Trophoblast cell (in vitro differentiated cells and primary cell): ENCODE measurements at regions not wholly inside any gene's neighbourhood (a gene's known extent, or its start where the extent isn't known, plus 50 kb on each side); places are given as distances from the start of the nearest gene placed in this dataset.

ENCODE experiments used
- DNase-seq, 2 donors: peaks; one replicate each; pipeline ENCODE4 v3.0.0-alpha.2; 2016
- H2AFZ ChIP-seq: 2 replicates; pipeline ENCODE4 v1.6.1; 2013; ENCODE audit warnings: low read length, moderate library complexity, mild to moderate bottlenecking; ENCODE audit not compliant: insufficient read depth, poor library complexity
- H2AK5ac ChIP-seq: 2 replicates; pipeline ENCODE4 v1.6.1; 2013; ENCODE audit warnings: mild to moderate bottlenecking, low read length
- H2BK120ac ChIP-seq: 2 replicates; pipeline ENCODE4 v1.6.1; 2013; ENCODE audit warnings: low read length, mild to moderate bottlenecking, moderate library complexity; ENCODE audit not compliant: insufficient read depth, poor library complexity
- H2BK12ac ChIP-seq: 2 replicates; pipeline ENCODE4 v1.6.1; 2013; ENCODE audit warnings: mild to moderate bottlenecking, low read length, moderate library complexity
- H2BK5ac ChIP-seq: 2 replicates; pipeline ENCODE4 v1.6.1; 2013; ENCODE audit warnings: low read length, low read depth, moderate library complexity, mild to moderate bottlenecking; ENCODE audit not compliant: poor library complexity
- H3K14ac ChIP-seq: 2 replicates; pipeline ENCODE4 v1.6.1; 2013; ENCODE audit warnings: mild to moderate bottlenecking, low read length
- H3K18ac ChIP-seq: 2 replicates; pipeline ENCODE4 v1.6.1; 2013; ENCODE audit warnings: mild to moderate bottlenecking, low read length
- H3K23ac ChIP-seq: 2 replicates; pipeline ENCODE4 v1.6.1; 2013; ENCODE audit warnings: low read length
- H3K27ac ChIP-seq: 2 replicates; pipeline ENCODE4 v1.5.1; 2013; ENCODE audit warnings: low read depth, mild to moderate bottlenecking, inconsistent platforms, low read length, moderate library complexity
- H3K27me3 ChIP-seq: 2 replicates; pipeline ENCODE4 v1.6.1; 2013; ENCODE audit warnings: inconsistent platforms, mild to moderate bottlenecking, low read length, moderate library complexity; ENCODE audit not compliant: insufficient read depth
- H3K36me3 ChIP-seq, 2 experiments: 1 replicate in 1 of 2; 2 replicates in 1 of 2; pipeline ENCODE4 v1.6.1; 2013; ENCODE audit warnings: low read length in 2 of 2, mild to moderate bottlenecking in 2 of 2, moderate library complexity in 1 of 2; ENCODE audit not compliant: insufficient read depth in 2 of 2, control insufficient read depth in 1 of 2
- H3K4ac ChIP-seq: 2 replicates; pipeline ENCODE4 v1.6.1; 2013; ENCODE audit warnings: low read depth, mild to moderate bottlenecking, low read length, moderate library complexity
- H3K4me1 ChIP-seq, 2 experiments: 1 replicate in 1 of 2; 2 replicates in 1 of 2; pipeline ENCODE4 v1.6.1; 2013; ENCODE audit warnings: low read length in 2 of 2, mild to moderate bottlenecking in 2 of 2, moderate library complexity in 1 of 2; ENCODE audit not compliant: insufficient read depth in 2 of 2, control insufficient read depth in 1 of 2
- H3K4me2 ChIP-seq: 2 replicates; pipeline ENCODE4 v1.6.1; 2013; ENCODE audit warnings: inconsistent platforms, mild to moderate bottlenecking, low read length, moderate library complexity
- H3K4me3 ChIP-seq: 2 replicates; pipeline ENCODE4 v1.5.1; 2013; ENCODE audit warnings: mild to moderate bottlenecking, low read depth, low read length, inconsistent platforms
- H3K79me1 ChIP-seq: one replicate; pipeline ENCODE4 v1.6.1; 2013; ENCODE audit warnings: low read length
- H3K79me2 ChIP-seq: 2 replicates; pipeline ENCODE4 v1.6.1; 2013; ENCODE audit warnings: low read length, mild to moderate bottlenecking; ENCODE audit not compliant: control insufficient read depth, insufficient read depth, poor library complexity
- H3K9ac ChIP-seq: 2 replicates; pipeline ENCODE4 v1.6.1; 2013; ENCODE audit warnings: mild to moderate bottlenecking, low read length
- H3K9me3 ChIP-seq: 2 replicates; pipeline ENCODE4 v1.6.1; 2013; ENCODE audit warnings: low read depth, mild to moderate bottlenecking, control low read depth, inconsistent platforms, low read length; ENCODE audit not compliant: insufficient read depth
- H4K12ac ChIP-seq: 2 replicates; pipeline ENCODE4 v1.6.1; 2013; ENCODE audit warnings: low read depth, mild to moderate bottlenecking, low read length, moderate library complexity
- H4K8ac ChIP-seq: 2 replicates; pipeline ENCODE4 v1.6.1; 2013; ENCODE audit warnings: low read depth, mild to moderate bottlenecking, low read length, moderate library complexity
- H4K91ac ChIP-seq: one replicate; pipeline ENCODE4 v1.6.1; 2013; ENCODE audit warnings: low read depth, mild to moderate bottlenecking, low read length, moderate library complexity
- WGBS: extraction: QIAGEN DNeasy Blood & Tissue Kit; methylation state at CpG from one replicate; pipeline ENCODE4 v1.1.7; 2013; ENCODE audit warnings: missing lambda C conversion rate; ENCODE audit not compliant: insufficient read length, insufficient coverage; ENCODE audit errors: extremely low coverage; 5-methylcytosine and 5-hydroxymethylcytosine counted together

DNA sequence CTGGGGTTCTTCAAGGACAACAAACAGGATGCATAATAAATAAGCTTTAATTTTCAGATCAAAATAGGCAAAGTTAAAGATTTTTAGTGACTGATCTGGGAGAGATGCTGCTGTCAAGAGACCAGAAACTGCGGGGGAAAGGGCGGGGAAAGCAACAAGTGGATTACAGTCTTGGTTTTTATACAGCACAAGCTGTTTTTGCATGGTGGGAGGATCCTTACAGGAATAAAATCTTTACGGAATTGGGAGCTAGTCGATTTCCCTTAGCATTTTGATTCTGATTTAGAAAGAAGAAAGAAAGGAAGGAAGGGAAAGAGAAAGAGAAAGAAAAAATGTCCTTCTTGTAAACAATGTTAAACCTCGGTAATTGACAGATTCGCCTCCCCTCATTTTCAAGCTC is 242.3 kb upstream of the SP8 start:
- DNase-seq = no peak
- H4K91ac ChIP-seq = no peak overlapping the region
- no CpG with 5 or more reads among the region's 6 CpGs for WGBS

DNA sequence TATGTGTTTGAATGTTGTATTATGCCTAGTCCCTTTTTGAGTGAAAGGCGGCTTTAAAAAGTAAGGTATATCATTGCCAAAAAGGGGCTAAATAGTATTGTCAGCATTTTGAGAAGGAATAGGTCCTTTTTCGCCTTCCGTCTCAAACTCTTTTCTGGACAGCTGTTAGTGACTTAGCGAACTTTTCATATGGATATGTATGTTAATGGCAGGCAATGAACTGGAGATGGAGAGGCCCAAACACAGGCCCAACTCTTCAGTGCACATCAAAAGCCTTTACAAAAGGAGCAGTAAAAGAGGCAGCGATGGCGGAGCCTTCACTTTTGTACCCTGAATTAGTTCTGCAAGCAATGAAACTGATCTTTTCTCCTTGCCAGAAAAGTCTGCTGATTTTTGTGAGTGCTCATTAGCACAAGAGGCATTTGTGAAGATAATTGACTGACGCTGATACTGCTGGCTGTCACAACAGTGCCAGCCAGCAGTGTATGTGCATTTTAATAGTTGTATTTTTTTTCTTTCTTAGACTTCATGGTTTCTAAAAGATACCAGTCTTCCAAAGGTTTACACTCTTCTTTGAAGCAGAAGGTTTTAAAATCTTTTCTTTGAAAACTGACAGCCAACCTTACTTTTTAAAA is 243.7 kb upstream of the SP8 start:
- no peak overlapping the region for H3K14ac ChIP-seq
- no peaks in the 10 kb centered on the region for H3K79me2 ChIP-seq
- H3K4me1 ChIP-seq = no peaks in the 10 kb centered on the region
- H2BK120ac ChIP-seq = no peak overlapping the region
- no peak overlapping the region for H3K23ac ChIP-seq
- no peaks in the 10 kb centered on the region for H3K36me3 ChIP-seq
- H3K4ac ChIP-seq = no peak overlapping the region
- no peak overlapping the region for H2AK5ac ChIP-seq
- H2BK5ac ChIP-seq = no peak overlapping the region
- no peak overlapping the region for H3K18ac ChIP-seq
- no peaks in the 10 kb centered on the region for H3K27me3 ChIP-seq
- no peak overlapping the region for H4K8ac ChIP-seq
- no peak overlapping the region for H4K12ac ChIP-seq
- no peak overlapping the region for H3K9ac ChIP-seq
- H3K9me3 ChIP-seq = no peaks in the 10 kb centered on the region
- no peak overlapping the region for H4K91ac ChIP-seq
- WGBS = no CpG with 5 or more reads among the region's 7 CpGs
- H3K4me2 ChIP-seq = no peak overlapping the region
- no peak overlapping the region for H2AFZ ChIP-seq
- no peaks in the 10 kb centered on the region for H3K79me1 ChIP-seq
- no peak overlapping the region for H3K4me3 ChIP-seq
- DNase-seq = no peak
- no peak overlapping the region for H2BK12ac ChIP-seq
- H3K27ac ChIP-seq = no peak overlapping the region

More for the DNA sequence above, 242.3 kb upstream of the SP8 start:
- Histone ChIP-seq H3K36me3 (no peaks in the 10 kb centered on the region), H3K9ac (no peak overlapping the region), H3K4me3 (no peak overlapping the region), H2AK5ac (no peak overlapping the region), H3K79me1 (no peaks in the 10 kb centered on the region), H3K14ac (no peak overlapping the region), H4K8ac (no peak overlapping the region), H3K4me2 (no peak overlapping the region), H3K4ac (no peak overlapping the region), H3K23ac (no peak overlapping the region), H2AFZ (no peak overlapping the region), H3K79me2 (no peaks in the 10 kb centered on the region), H4K12ac (no peak overlapping the region), H3K27me3 (no peaks in the 10 kb centered on the region), H3K9me3 (no peaks in the 10 kb centered on the region), H2BK12ac (no peak overlapping the region), H3K4me1 (no peaks in the 10 kb centered on the region), H2BK120ac (no peak overlapping the region), H2BK5ac (no peak overlapping the region), H3K27ac (no peak overlapping the region), H3K18ac (no peak overlapping the region)

DNA sequence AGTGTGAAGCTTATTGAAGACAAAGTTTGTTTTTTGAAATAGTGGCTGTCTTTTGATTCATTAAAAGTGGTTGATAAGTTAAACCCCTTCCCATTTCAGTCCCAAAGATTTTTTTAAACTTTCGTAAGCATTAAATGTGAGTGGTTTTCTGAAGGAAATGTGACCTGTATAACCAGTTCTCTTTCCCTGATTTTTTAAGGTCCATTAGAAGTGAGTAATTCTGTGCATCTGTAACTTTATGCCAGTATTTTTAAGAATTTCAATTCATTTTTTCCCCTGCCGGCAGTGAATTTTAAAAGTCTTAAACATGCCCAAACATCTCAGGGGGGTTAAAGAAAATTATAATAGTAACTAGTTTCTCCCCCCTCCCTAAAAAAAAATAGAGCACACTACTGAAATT is 254.6 kb upstream of the SP8 start:
- WGBS = no CpG with 5 or more reads among the region's 2 CpGs
- H4K12ac ChIP-seq = no peak overlapping the region

DNA sequence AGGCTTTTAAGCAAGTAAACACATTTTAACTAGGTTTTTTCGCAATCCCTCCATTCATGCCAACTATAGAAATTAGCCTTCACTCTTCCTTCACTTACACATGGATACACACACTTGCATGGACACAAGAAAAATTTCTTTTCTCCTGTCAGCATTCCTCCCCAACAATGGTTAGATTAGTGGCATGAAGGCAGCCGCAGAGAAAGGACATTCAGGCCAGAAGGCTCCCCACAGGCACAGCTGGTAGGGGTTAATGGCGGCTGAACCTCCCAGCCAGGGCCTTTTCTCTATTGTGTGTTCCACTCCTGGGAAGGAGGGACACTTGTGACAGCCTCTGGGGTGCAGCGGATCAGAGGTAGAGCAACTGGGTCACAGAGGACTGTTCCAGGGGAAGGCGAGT is 255.0 kb upstream of the SP8 start:
- H4K91ac ChIP-seq = no peak overlapping the region
- H3K18ac ChIP-seq = no peak overlapping the region
- no peak overlapping the region for H2AFZ ChIP-seq
- no peak overlapping the region for H3K14ac ChIP-seq
- no peak overlapping the region for H2AK5ac ChIP-seq
- no peaks in the 10 kb centered on the region for H3K79me1 ChIP-seq
- no peak overlapping the region for H2BK5ac ChIP-seq
- H3K36me3 ChIP-seq = no peaks in the 10 kb centered on the region
- no peaks in the 10 kb centered on the region for H3K9me3 ChIP-seq
- no CpG with 5 or more reads among the region's 5 CpGs for WGBS
- no peak overlapping the region for H3K4ac ChIP-seq
- H2BK12ac ChIP-seq = no peak overlapping the region
- H3K27me3 ChIP-seq = no peaks in the 10 kb centered on the region
- H4K8ac ChIP-seq = peak overlapping the region; percentile 28
- H3K4me3 ChIP-seq = no peak overlapping the region
- no peak overlapping the region for H3K27ac ChIP-seq
- no peak for DNase-seq
- H4K12ac ChIP-seq = no peak overlapping the region
- H3K9ac ChIP-seq = no peak overlapping the region
- no peak overlapping the region for H3K4me2 ChIP-seq
- H3K79me2 ChIP-seq = no peaks in the 10 kb centered on the region
- H3K4me1 ChIP-seq = no peaks in the 10 kb centered on the region
- no peak overlapping the region for H3K23ac ChIP-seq
- no peak overlapping the region for H2BK120ac ChIP-seq

More for the DNA sequence above, 254.6 kb upstream of the SP8 start:
- H3K9me3 ChIP-seq = no peaks in the 10 kb centered on the region
- H2AK5ac ChIP-seq = no peak overlapping the region
- no peak overlapping the region for H3K23ac ChIP-seq
- no peak overlapping the region for H4K91ac ChIP-seq
- H2AFZ ChIP-seq = no peak overlapping the region
- no peaks in the 10 kb centered on the region for H3K36me3 ChIP-seq
- H3K9ac ChIP-seq = no peak overlapping the region
- no peak overlapping the region for H4K8ac ChIP-seq
- no peak overlapping the region for H3K27ac ChIP-seq
- no peak overlapping the region for H2BK120ac ChIP-seq
- H3K79me1 ChIP-seq = no peaks in the 10 kb centered on the region
- H3K4me3 ChIP-seq = no peak overlapping the region
- H3K18ac ChIP-seq = no peak overlapping the region
- no peak overlapping the region for H2BK12ac ChIP-seq
- no peak overlapping the region for H3K14ac ChIP-seq
- no peak overlapping the region for H3K4ac ChIP-seq
- DNase-seq = no peak
- H2BK5ac ChIP-seq = no peak overlapping the region
- H3K4me2 ChIP-seq = no peak overlapping the region
- H3K4me1 ChIP-seq = no peaks in the 10 kb centered on the region
- H3K27me3 ChIP-seq = no peaks in the 10 kb centered on the region
- H3K79me2 ChIP-seq = no peaks in the 10 kb centered on the region
